ENCODE measurements at regions not wholly inside any gene's neighbourhood (a gene's known extent, or its start where the extent isn't known, plus 50 kb on each side); places are given as distances from the start of the nearest gene placed in this dataset.

- Histone ChIP-seq H4K20me1 (ENCODE audit: insufficient read depth, low read length) (no peaks in the 10 kb centered on the region), H3K27ac (ENCODE audit: low read length) (no peak overlapping the region), H3K27me3 (replicated peaks; ENCODE audit: insufficient read depth, low read length) (no peaks in the 10 kb centered on the region), H3K9me3 (replicated peaks; ENCODE audit: insufficient read depth, low read length) (no peaks in the 10 kb centered on the region), H3K9ac (ENCODE audit: low read length) (no peak overlapping the region), H3K36me3 (replicated peaks; ENCODE audit: insufficient read depth, low read length) (no peaks in the 10 kb centered on the region), H3K79me2 (ENCODE audit: low read length) (no peaks in the 10 kb centered on the region), H3K9me2 (replicated peaks; ENCODE audit: insufficient read depth, low read length) (no peaks in the 10 kb centered on the region), H2AFZ (ENCODE audit: low read length) (no peak overlapping the region), H3K4me3 (ENCODE audit: low read length) (no peak overlapping the region), H3K4me1 (ENCODE audit: low read length) (no peaks in the 10 kb centered on the region), H3F3A (ENCODE audit: insufficient read depth, low read length) (no peaks in the 10 kb centered on the region), H3K4me2 (ENCODE audit: low read depth, low read length) (no peak overlapping the region)
- DNase-seq, result no peak
- no peak for TF ChIP-seq EZH2phosphoT487 (IDR thresholded peaks at IDR 0.05; ENCODE audit: low read length)
- TF ChIP-seq EZH2 (optimal IDR thresholded peaks at IDR 0.05; ENCODE audit: low read depth, low read length), result no peak
- TF ChIP-seq, protein P1, sequence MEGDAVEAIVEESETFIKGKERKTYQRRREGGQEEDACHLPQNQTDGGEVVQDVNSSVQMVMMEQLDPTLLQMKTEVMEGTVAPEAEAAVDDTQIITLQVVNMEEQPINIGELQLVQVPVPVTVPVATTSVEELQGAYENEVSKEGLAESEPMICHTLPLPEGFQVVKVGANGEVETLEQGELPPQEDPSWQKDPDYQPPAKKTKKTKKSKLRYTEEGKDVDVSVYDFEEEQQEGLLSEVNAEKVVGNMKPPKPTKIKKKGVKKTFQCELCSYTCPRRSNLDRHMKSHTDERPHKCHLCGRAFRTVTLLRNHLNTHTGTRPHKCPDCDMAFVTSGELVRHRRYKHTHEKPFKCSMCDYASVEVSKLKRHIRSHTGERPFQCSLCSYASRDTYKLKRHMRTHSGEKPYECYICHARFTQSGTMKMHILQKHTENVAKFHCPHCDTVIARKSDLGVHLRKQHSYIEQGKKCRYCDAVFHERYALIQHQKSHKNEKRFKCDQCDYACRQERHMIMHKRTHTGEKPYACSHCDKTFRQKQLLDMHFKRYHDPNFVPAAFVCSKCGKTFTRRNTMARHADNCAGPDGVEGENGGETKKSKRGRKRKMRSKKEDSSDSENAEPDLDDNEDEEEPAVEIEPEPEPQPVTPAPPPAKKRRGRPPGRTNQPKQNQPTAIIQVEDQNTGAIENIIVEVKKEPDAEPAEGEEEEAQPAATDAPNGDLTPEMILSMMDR (IDR thresholded peaks at IDR 0.05; ENCODE audit: low read length), result no peak
Measured at GRCh38 chr15:95469496-95470000, 861.0 kb upstream of the NR2F2 start.

- Histone ChIP-seq H3K27ac (ENCODE audit: low read length) (no peak overlapping the region), H3K79me2 (ENCODE audit: low read length) (no peaks in the 10 kb centered on the region), H3K9ac (ENCODE audit: low read length) (no peak overlapping the region), H2AFZ (ENCODE audit: low read length) (no peak overlapping the region), H3K4me3 (ENCODE audit: low read length) (no peak overlapping the region), H3K9me3 (replicated peaks; ENCODE audit: insufficient read depth, low read length) (no peaks in the 10 kb centered on the region), H3K36me3 (replicated peaks; ENCODE audit: insufficient read depth, low read length) (no peaks in the 10 kb centered on the region), H3K4me1 (ENCODE audit: low read length) (no peaks in the 10 kb centered on the region), H3K4me2 (ENCODE audit: low read depth, low read length) (no peak overlapping the region), H4K20me1 (ENCODE audit: insufficient read depth, low read length) (no peaks in the 10 kb centered on the region), H3F3A (ENCODE audit: insufficient read depth, low read length) (no peaks in the 10 kb centered on the region), H3K27me3 (replicated peaks; ENCODE audit: insufficient read depth, low read length) (no peaks in the 10 kb centered on the region), H3K9me2 (replicated peaks; ENCODE audit: insufficient read depth, low read length) (no peaks in the 10 kb centered on the region)
- TF ChIP-seq EZH2 (optimal IDR thresholded peaks at IDR 0.05; ENCODE audit: low read depth, low read length) (no peak), EZH2phosphoT487 (IDR thresholded peaks at IDR 0.05; ENCODE audit: low read length) (no peak)
- TF ChIP-seq, protein P1 (IDR thresholded peaks at IDR 0.05; ENCODE audit: low read length), result no peak
- DNase-seq, result no peak
Measured at GRCh38 chr15:95470529-95470928, 860.0 kb upstream of the NR2F2 start.

DNA sequence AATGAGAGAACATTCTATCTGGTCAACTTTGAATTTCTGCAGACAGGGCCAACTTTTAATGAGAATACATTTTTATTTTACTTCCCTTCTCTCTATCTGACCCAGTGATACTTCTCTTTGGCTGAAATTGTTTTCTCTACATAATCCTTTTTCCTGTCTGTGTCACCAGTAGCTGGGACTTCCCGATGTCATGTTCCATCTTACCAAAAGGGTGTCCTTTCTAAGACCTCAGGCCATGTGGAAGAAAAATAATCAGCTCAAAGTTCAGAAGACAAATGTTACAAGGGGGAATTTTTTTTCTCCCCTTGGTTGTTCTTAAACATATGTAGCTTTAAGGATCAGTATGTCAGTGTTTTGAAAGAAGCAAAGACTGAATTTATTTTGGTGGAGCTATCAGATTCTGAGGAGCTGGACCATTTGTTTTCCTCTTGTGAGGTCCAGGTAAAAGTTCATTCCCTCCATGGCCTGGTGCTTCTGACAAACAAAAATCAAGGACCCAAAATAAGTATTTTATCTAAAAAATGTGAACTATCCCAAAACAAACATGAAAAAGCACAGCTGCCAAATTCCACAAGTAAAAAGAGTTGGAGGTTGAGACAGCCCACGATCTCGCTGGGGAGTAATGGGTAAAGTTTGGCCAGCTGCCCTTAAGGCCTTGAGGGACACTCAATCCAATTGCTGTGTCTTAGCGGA, 859.4 kb upstream of the NR2F2 start:
- no peak overlapping the region for H3K9ac ChIP-seq (ENCODE audit: low read length)
- no peaks in the 10 kb centered on the region for H3K27me3 ChIP-seq (replicated peaks; ENCODE audit: insufficient read depth, low read length)

More for the DNA sequence above, 859.4 kb upstream of the NR2F2 start:
- no peak overlapping the region for H3K4me2 ChIP-seq (ENCODE audit: low read depth, low read length)
- H3K4me3 ChIP-seq (ENCODE audit: low read length), result no peak overlapping the region
- H3F3A ChIP-seq (ENCODE audit: insufficient read depth, low read length), result no peaks in the 10 kb centered on the region
- no peaks in the 10 kb centered on the region for H4K20me1 ChIP-seq (ENCODE audit: insufficient read depth, low read length)
- no peaks in the 10 kb centered on the region for H3K9me3 ChIP-seq (replicated peaks; ENCODE audit: insufficient read depth, low read length)
- TF ChIP-seq EZH2 (optimal IDR thresholded peaks at IDR 0.05; ENCODE audit: low read depth, low read length), result no peak
- no peak for TF ChIP-seq EZH2phosphoT487 (IDR thresholded peaks at IDR 0.05; ENCODE audit: low read length)
- TF ChIP-seq, protein P1 (IDR thresholded peaks at IDR 0.05; ENCODE audit: low read length), result no peak
- H2AFZ ChIP-seq (ENCODE audit: low read length), result no peak overlapping the region
- no peaks in the 10 kb centered on the region for H3K9me2 ChIP-seq (replicated peaks; ENCODE audit: insufficient read depth, low read length)
- H3K27ac ChIP-seq (ENCODE audit: low read length), result no peak overlapping the region
- no peaks in the 10 kb centered on the region for H3K4me1 ChIP-seq (ENCODE audit: low read length)
- H3K79me2 ChIP-seq (ENCODE audit: low read length), result no peaks in the 10 kb centered on the region
- H3K36me3 ChIP-seq (replicated peaks; ENCODE audit: insufficient read depth, low read length), result no peaks in the 10 kb centered on the region
- DNase-seq, result no peak

All from MM.1S (cell line).